Gastroesophageal sphincter (tissue), 4 donors: ENCODE measurements at regions not wholly inside any gene's neighbourhood (a gene's known extent, or its start where the extent isn't known, plus 50 kb on each side); places are given as distances from the start of the nearest gene placed in this dataset.
"Not testable (repeated sequence)": the region's sequence is repeated elsewhere in the genome, so short reads cannot be mapped to it uniquely, and the experiment has no call there.

Experiments used
- ATAC-seq: fragments of 150-250 bp; one replicate; pipeline ENCODE4 v1.9.1; 2016; ENCODE audit warnings: mild to moderate bottlenecking, moderate library complexity
- H3K27ac ChIP-seq, 4 donors: fragments of 200-600 bp; sonication (generic) in 3 of 4; 1 replicate in 3 of 4; 2 replicates in 1 of 4; pipeline ENCODE4 v1.5.1; 2016 to 2019
- H3K27me3 ChIP-seq: fragments of 200-600 bp; sonication (generic); one replicate; pipeline ENCODE4 v1.5.1; 2019
- H3K36me3 ChIP-seq, 2 donors: fragments of 200-600 bp; sonication (generic); one replicate each; pipeline ENCODE4 v1.5.1; 2019; ENCODE audit warnings: control low read depth in 1 of 2
- H3K4me1 ChIP-seq, 3 donors: fragments of 200-600 bp; sonication (generic); 1 replicate in 2 of 3; 2 replicates in 1 of 3; pipeline ENCODE4 v1.5.1; 2016 to 2019; ENCODE audit warnings: control low read depth in 2 of 3
- H3K4me3 ChIP-seq, 2 donors: fragments of 200-600 bp; sonication (generic); one replicate each; pipeline ENCODE4 v1.5.1; 2019; ENCODE audit warnings: mild to moderate bottlenecking in 1 of 2, moderate library complexity in 1 of 2
- H3K9me3 ChIP-seq, 3 donors: fragments of 200-600 bp; sonication (generic); one replicate each; pipeline ENCODE4 v1.5.1; 2017 to 2019; ENCODE audit warnings: control low read depth in 2 of 3
- CTCF ChIP-seq, 4 experiments: fragments of 200-600 bp in 2 of 4; fragments of 450-650 bp in 2 of 4; sonication (generic) in 1 of 4; IDR thresholded peaks; one replicate each; pipeline ENCODE4 v1.5.1; 2017 to 2019; ENCODE audit warnings: antibody characterized with exemption in 4 of 4, mild to moderate bottlenecking in 2 of 4, moderate library complexity in 2 of 4
- EP300 ChIP-seq: sonication (generic); formaldehyde crosslinking; IDR thresholded peaks from one replicate; pipeline ENCODE4 v1.6.1; 2017; ENCODE audit warnings: antibody characterized with exemption, mild to moderate bottlenecking
- POLR2A ChIP-seq, 2 donors: fragments of 450-650 bp; IDR thresholded peaks; one replicate each; pipeline ENCODE4 v1.6.1; 2017; ENCODE audit warnings: antibody characterized with exemption in 2 of 2, mild to moderate bottlenecking in 2 of 2, moderate library complexity in 1 of 2
- POLR2AphosphoS5 ChIP-seq: sonication (generic); formaldehyde crosslinking; IDR thresholded peaks from one replicate; pipeline ENCODE4 v1.6.1; 2017; ENCODE audit warnings: antibody characterized with exemption
- WGBS, 2 donors: methylation state at CpG; one replicate each; pipeline ENCODE4 v1.1.5; 2018; ENCODE audit warnings: low coverage in 1 of 2; 5-methylcytosine and 5-hydroxymethylcytosine counted together

DNA sequence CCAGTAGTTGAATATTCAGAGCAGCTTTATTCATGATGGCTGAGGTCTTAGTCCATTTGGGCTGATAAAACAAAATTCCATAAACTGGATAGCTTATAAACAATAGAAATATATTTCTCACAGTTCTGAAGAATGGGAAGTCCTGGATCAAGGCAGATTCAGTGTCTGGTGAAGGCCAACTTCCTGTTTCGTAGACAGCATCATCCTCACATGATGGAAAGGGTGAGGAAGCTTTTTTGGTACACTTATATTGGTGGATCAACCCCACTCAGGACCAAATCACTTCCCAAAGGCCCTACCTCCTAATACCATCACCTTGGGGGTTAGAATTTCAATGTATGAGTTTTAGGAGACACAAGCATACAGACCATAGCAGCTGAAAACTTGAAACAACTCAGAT is 224.2 kb downstream of the CYB561 start:
- 67 to 78% methylated on average over 1 of the region's 1 CpG for WGBS, 2 donors
- no peaks in the 10 kb centered on the region for H3K27me3 ChIP-seq
- no peak for ATAC-seq

GRCh38 chr17:63222655-63223054 is 223.5 kb downstream of the CYB561 start:
- Histone ChIP-seq H3K27me3 (no peaks in the 10 kb centered on the region), H3K4me1 (no peaks in the 10 kb centered on the region), H3K9me3 (no peaks in the 10 kb centered on the region), H3K27ac (no peak overlapping the region), H3K36me3 (no peaks in the 10 kb centered on the region), H3K4me3 (no peak overlapping the region)
- no peak for ATAC-seq
- TF ChIP-seq POLR2AphosphoS5 (no peak), POLR2A (IDR thresholded peaks at IDR 0.05) (no peak), EP300 (no peak), CTCF (IDR thresholded peaks at IDR 0.05) (no peak)
- 33 to 100% methylated on average over 1 of the region's 1 CpG for WGBS, 2 donors

More for the DNA sequence above, 224.2 kb downstream of the CYB561 start:
- no peak overlapping the region for H3K27ac ChIP-seq
- no peaks in the 10 kb centered on the region for H3K9me3 ChIP-seq
- no peaks in the 10 kb centered on the region for H3K4me1 ChIP-seq
- H3K36me3 ChIP-seq = no peaks in the 10 kb centered on the region
- H3K4me3 ChIP-seq = no peak overlapping the region
- TF ChIP-seq CTCF (IDR thresholded peaks at IDR 0.05) = no peak
- no peak for TF ChIP-seq EP300
- TF ChIP-seq POLR2AphosphoS5 = no peak
- no peak for TF ChIP-seq POLR2A (IDR thresholded peaks at IDR 0.05)

GRCh38 chr17:63223212-63223911 is 222.7 kb downstream of the CYB561 start:
- TF ChIP-seq POLR2AphosphoS5 (no peak), CTCF (IDR thresholded peaks at IDR 0.05) (no peak), POLR2A (IDR thresholded peaks at IDR 0.05) (no peak), EP300 (no peak)
- no peak overlapping the region for H3K27ac ChIP-seq
- H3K36me3 ChIP-seq = no peaks in the 10 kb centered on the region
- no peak for ATAC-seq
- H3K9me3 ChIP-seq = no peaks in the 10 kb centered on the region
- H3K4me1 ChIP-seq = no peaks in the 10 kb centered on the region
- 90 to 92% methylated on average over 6 to 7 of the region's 7 CpGs for WGBS, 2 donors
- no peak overlapping the region for H3K4me3 ChIP-seq
- no peaks in the 10 kb centered on the region for H3K27me3 ChIP-seq

DNA sequence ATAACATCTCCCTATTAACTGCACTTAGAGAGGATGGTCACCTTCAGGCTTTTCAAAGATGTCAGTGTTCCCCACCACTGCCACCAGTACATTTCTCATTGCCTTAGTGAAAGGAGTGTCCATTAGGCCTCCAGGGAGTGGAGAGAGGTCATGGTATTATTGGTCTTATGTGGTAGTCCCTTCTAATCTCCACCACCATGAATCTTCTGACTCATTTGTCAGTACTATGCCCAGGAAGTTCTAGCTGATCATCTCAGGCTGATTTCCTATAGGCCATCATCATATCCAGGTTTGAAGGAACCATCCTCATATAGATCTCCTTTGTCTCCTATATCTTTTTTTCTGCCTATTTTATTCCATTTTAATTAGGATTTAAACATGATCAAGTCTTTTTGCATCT is 221.5 kb downstream of the CYB561 start:
- Histone ChIP-seq H3K36me3 (no peaks in the 10 kb centered on the region), H3K4me1 (no peaks in the 10 kb centered on the region), H3K27me3 (no peaks in the 10 kb centered on the region), H3K9me3 (no peaks in the 10 kb centered on the region), H3K4me3 (no peak overlapping the region), H3K27ac (no peak overlapping the region)
- no peak for ATAC-seq
- TF ChIP-seq EP300 (no peak), POLR2AphosphoS5 (no peak), POLR2A (IDR thresholded peaks at IDR 0.05) (no peak)

DNA sequence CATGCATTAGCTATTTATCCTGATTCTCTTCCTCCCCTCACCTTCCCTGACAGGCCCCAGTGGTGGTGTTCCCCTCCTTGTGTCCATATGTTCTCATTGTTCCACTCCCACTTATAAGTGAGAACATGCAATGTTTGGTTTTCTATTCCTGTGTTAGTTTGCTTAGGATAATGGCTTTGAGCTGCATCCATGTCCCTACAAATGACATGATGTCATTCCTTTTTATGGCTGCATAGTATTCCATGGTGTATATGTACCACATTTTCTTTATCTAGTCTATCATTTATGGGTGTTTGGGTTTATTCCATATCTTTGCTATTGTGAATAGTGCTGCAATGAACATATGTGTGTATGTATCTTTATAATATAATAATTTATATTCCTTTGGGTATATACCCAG is 219.4 kb downstream of the CYB561 start:
- peaks cover 0 to 20% (median 0%) of the 10 kb centered on the region in 3 donors for H3K9me3 ChIP-seq
- not testable (repeated sequence) for H3K4me1 ChIP-seq, ATAC-seq, H3K36me3 ChIP-seq, H3K4me3 ChIP-seq, H3K27ac ChIP-seq, H3K27me3 ChIP-seq

GRCh38 chr17:63231015-63231620 is 215.0 kb downstream of the CYB561 start:
- H3K27ac ChIP-seq, H3K27me3 ChIP-seq, H3K36me3 ChIP-seq, ATAC-seq, H3K4me1 ChIP-seq, H3K4me3 ChIP-seq: not testable (repeated sequence)
- 85 to 86% methylated on average over 1 to 2 of the region's 2 CpGs for WGBS, 2 donors
- peaks cover 0 to 24% (median 0%) of the 10 kb centered on the region in 3 donors for H3K9me3 ChIP-seq
